ENCODE measurements at regions not wholly inside any gene's neighbourhood (a gene's known extent, or its start where the extent isn't known, plus 50 kb on each side); places are given as distances from the start of the nearest gene placed in this dataset.
A peak's percentile ranks its signal among the peaks of the same experiment; 100 is the strongest.

DNA sequence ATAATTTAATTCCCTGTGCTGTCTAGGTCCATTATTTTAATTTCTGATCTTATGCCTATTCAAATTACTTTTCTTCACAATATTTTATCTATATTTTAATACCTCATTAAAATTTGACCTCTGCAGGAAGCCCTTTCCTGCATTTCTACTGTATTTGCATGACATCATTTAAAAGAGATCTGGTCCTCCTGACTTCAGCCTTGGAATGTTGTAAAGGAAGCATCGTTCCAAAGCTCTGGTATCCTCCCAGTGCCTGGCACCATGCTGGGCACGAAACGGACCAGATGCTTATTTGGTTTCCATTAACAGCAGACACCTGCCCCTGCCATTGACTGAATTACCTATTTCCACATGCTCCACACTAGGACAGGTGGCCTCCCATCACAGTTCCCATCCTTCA is 247.5 kb downstream of the KLF6 start:
- no peak for DNase-seq

DNA sequence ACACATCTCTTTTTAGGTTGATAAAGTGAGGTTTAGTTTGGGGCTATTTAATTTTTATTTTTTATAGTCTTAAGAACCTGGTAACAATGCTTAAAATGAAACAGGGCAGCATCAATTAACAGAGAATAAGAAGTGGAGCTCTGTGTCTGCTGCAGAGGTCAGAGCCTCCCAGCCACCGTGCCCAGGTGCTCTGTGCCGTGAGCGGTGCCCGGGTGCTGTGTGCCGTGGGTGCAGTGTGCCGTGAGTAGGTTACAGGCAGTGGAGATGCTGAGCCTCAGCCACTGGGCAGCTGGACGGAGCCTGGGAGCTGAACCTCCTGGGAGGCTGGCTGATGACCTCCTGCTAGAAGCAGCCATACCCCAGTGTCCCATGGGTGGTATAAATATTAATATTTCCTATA is 250.0 kb downstream of the KLF6 start:
- DNase-seq: no peak

DNA sequence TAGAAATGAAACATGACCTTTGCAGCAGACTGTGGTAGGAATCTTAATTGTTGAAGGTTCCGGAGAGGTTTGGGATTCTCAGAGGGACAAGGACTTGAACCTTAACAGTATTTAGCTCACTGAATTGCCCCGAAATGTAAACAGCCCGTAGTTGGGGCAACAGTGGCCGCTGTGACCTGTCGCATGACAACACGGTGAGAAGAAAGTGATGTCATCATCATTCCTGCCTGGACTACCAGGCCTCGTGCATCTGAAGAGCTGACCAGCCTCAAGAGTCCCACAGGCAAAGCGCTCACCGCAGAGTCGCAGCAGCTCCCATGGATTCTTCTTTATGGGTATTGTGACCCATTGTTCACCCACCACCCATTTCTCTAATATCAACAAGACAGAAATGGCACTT is 250.6 kb downstream of the KLF6 start:
- DNase-seq: no peak

DNA sequence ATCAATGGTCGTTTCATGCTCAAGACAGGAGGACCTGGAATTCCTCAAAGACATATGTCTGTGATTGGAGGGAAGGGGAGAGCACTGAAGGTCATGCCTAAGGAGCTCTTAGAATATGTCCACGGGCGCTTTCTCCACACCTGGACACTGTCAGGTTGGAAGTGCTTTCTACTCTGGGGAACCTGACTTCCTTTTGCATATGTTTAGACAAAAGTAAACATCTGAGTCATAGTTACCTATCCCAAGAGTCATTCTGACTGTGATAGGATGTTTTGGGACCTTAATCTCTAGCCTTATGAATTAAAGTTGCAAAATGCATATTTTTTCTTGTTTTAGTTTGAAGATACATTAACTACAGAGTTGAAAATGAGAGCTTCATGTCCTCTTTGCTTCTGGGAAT is 251.7 kb downstream of the KLF6 start:
- DNase-seq: no peak

DNA sequence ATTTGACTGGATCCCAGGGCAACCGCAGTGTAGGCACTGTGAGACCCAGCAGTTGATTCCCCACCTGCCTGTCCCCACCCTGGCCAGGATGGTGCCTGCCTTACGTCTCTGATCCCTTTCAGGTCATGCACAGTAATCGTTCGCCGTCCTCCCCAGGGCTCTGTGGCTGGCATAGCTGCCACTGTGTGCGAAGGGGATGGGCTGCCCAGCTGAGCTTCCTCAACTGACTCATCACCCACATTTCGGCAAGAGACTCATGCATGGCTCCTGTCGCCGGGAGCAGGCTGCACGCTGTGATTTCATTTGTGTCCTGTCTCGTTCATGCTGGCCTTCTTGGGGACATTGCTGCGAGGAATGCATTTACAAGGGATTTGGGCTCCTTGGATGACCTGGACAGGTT is 252.4 kb downstream of the KLF6 start:
- no peak for DNase-seq

DNA sequence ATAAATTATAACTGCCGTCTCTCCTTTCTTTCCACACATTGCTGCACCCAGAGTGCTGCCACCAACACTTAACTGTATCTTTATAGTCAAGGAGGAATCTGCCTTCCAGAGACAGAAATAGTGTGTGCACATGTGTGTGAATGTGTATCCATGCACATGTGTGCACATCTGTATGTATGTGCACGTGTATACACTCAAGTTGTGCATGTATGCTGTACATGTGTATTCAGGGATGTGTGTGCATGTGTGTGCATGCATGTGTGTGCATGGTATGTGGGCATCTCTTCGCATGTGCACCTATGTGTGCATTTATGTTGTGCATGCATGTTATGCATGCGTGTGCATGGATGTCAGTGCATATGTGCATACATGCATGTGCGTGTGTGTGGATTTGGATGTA is 253.3 kb downstream of the KLF6 start:
- no peak for DNase-seq

DNA sequence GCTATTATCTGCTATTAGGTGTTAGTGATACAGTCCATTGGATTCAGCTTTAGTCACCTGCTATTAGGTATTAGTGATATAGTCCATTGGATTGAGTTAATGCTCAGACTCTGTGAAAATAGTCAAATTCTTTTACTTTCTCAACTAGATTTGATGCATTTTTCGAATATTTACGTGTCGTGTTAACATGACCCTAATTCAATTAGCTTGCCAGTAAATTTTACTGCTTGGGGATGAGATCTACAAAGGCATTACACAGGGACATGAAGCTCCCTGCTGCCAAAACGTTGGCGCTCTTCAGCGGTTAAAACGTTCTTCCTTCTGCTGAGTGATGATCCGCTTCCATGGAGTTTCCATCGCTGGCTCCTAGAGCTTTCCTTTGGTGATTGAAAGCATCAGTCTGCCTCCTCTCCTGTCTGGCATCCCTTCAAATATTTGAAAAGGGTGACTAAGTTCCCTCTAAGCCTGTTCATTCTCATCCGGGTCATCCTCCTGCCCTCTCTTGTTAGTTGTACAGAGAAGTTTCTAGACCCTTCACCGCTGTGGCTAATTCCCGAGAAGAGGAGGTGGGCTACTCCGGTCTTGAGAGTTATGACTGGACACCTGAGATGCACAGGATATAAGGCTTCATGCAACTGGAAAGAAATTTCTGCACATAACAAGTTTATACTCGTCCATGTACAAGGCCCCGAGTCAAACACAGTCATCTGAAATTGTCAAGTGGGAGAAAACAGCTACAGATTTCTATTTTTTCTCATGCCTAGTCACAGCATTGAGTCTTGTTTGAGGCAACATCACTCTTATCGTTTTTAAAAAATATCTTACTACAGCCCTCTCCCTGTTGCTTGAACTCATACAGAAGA is 254.0 kb downstream of the KLF6 start:
- DNase-seq: no peak

DNA sequence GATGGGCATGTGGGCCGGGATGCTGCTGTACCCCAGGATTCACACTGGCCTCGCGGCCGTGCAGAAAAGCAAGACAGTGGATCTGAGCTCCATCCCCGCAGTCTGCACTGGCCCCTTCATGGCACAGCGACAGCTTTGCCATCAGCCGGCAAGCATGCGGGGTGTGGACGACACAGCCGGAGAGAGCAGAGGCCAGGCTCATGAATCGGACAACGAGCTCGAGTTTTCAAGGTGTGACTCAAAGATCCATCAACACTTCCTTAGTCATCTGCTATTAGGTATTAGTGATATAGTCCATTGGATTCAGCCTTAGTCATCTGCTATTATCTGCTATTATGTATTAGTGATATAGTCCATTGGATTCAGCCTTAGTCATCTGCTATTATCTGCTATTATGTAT is 254.7 kb downstream of the KLF6 start:
- DNase-seq: no peak

DNA sequence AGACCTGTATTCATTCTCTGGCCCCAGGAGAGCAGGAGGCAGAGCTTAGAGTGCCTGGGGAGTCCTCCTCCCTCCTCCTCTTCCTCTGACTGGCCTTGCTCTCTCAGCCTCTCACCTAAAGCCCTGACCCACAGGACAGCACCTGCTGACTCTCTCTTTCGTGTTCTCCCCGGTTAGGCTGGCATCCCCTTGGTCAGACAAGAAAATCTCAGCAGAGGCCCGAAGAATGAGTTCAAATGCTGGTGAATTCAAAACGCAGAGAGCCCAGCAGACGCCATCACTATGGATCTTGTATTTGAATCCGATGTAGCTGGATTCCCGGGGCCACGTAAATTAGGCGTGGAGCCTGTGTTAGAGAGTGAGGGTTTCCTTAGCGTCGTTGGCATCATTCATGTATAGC is 255.3 kb downstream of the KLF6 start:
- no peak for DNase-seq

DNA sequence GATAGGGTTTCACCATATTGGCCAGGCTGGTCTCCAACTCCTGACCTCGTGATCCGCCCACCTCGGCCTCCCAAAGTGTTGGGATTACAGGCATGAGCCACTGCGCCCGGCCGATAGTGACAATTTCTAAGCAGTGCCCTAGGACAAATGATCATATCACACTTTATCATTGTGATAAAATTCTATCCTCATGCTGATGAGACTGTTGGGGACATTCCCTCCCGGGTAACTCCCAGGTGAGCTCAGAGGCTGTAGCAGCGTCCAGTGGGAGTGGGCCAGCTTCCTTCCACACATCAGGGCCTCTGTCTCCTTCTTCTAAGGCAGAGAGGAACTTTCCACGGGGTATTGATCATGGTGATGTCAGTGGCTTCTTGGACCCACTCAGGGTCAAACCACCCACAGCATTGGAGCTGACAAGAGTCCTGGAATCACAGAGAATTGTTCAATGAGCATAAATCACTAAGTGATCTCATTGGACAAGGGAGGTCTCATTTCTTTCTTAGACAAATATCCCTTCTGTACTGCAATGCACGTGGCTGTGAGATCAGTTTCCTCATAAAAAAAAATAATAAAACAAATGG is 256.1 kb downstream of the KLF6 start:
- no peak for DNase-seq

DNA sequence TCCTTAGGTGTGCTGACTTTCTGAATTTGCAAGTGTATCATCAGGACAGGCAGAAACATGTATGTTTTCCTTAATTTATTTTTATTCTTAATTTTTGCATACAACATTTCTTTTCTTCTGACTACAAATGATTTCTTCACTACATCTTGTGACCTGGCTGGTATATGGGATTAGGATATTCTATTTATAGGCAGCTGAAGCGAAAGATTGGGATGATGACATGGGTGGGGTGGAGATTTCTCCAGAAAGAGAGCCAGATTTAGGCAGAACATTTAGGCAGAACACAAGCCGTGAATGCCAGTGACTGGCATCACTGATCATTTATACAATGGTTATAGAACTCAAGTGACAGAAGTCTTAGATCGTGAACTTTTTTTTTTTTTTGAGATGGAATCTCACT is 256.7 kb downstream of the KLF6 start:
- no peak for DNase-seq

DNA sequence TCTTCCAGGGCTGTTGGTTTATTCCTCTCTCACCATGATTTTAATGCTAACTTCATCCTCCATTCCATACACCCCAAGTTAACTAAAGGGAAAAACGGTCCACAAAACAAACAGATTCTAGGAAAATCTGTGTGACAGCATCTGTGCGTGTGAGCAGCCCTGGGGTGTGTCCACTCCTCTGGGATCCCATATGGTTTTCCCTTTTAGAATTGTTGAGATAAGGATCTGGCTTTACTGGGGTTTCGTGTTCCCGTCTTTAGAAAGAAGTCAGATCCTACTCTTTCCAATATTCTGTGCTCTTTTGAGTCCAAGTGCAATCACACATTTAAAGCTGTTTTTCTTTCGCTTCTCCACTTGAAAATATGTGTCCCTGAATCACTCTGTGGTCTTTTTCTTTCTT is 257.1 kb downstream of the KLF6 start:
- no peak for DNase-seq

DNA sequence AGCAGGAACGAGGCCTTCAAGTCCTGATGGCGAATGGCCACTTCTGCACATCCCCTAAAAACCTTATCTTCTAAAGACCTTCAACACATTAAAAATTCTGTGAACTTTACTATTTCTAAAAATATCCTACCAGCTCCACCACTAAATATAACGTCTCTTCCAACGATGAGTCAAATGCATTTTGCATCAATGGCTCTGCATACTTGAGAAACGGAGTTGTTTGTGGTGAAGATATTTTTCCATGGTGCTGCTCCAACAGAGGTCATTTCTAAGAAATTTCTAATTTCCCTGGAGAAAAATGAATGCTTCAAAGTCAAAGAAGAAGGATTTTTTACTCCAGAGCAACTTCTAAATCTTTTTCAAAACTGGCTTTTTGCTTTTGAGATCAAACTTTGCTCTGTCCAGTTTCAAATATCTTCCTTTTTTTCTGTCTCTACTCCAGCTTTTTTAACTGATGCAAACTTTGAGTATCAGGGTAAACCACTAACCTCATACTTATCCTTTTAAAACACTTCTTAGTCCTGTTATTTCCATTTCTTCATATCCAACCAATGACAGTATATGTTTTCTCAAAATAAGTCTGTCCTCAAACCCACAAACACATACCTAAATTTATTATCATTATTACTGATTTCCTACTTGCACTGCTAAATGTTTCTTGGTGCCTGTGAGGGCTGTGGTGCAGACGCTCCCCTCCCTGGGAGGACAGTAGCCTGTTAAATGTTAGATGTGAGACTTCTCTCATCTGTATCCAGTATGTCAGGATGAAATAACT is 258.1 kb downstream of the KLF6 start:
- no peak for DNase-seq

DNA sequence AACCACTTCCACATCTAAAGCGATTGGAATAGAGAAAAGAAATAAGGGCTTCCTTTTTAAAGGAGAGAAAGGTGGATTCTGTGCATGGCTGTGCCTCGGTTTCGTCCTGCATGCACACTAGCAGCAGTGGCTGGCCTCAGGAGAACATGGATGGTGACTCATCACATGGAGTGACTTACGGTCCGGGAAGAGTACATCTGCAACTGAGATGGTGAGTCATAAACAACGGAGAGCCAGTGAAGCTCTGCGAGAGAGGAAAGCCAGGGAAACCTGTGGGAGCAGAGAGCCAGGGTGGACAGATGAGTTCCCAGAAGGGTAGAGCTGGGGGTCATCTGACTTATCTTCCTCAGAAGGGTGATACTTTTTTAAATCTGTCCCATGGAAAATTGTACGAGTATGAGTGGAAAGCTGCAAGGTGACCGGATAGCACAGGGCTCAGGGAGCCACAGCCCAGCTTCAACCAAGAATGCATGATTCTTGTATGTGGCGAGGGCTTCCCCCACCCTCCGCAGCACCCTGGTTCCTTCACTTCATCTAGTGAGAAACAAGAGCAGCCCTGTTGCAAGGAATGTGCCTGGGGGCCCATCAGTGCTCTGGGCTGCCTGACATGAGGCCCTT is 259.1 kb downstream of the KLF6 start:
- DNase-seq: no peak

DNA sequence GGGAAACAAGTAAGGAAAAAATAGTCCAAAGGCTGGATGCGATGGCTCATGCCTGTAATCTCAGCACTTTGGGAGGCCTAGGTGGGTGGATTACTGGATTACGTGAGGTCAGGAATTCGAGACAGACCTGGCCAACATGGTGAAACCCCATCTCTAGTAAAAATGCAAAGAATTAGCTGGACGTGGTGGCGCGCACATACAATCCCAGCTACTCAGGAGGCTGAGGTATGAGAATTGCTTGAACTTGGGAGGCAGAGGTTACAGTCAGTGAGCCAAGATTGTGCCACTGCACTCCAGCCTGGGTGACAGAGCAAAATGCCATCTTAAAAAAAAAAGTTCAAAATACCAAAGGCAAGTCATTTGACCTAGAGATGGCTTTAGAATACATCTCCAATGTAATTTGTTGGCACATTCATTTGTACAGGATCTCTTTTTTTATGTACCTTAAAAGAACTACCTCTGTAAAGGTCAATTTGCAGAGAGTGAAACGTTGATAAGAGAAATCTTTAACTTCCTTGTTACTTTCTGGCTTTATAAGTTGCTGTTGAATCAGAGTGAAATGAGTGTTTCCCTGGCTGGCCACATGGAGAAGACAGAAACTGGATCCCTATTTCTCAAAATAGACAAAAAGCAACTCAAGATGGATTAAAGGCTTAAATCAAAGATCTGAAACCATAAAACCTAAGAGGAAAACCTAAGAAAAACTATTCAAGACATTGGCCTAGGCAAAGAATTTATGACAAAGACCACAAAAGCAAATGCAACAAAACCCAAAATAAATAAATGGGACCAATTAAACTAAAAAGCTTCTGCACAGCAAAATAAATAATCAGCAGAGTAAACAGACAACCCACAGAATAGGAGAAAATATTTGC is 260.7 kb downstream of the KLF6 start:
- DNase-seq: no peak

DNA sequence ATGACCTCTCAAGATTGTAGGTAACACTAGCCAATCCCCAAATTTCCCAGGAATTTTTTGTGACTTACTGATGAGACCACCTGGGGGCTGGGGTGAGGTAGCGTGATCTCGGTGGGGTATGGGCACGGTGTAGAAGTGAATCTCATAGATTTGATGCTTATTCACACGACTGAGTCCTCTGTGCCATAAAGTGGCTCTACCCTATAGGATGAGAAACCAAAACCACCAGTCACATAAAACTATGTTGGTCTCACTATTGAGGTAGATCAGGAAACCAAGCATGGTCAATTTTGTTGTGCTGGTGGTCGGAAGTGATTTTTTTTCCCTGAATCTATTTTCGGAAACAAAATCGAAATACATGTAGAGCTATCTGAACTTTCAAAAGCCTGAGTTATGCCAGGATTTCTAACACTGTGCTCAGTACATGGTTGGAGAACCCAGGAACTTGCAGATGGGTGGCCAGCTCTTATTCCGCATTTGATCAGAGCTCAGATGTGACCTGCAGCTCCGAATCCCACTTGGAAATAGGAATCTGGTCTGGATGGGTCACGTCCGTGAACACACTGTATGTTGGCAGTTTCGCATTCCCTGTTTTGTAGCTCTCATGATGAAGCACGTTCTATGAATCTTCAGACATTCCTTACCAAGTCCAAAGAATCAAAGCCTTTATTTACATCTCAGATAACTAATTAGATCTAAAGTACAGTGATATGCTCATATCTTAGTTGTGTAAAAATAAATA is 261.5 kb downstream of the KLF6 start:
- no peak for DNase-seq

DNA sequence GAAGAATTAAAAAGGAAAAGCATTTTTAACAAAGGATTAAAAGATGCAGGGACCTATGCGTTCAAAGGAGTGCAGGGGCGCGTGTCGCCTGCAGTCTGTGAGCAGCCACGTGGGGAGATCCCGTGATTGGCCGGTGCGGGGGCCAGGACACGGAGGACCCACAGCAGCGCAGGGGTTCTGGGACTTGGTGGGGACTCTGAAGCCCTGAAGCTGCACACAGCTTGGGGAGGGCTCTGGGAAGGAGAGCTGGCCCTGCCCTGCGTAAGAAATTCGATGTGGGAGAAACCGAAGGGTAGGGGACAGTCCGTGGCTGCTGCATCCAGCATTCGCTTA is 268.1 kb downstream of the KLF6 start:
- DNase-seq: no peak

DNA sequence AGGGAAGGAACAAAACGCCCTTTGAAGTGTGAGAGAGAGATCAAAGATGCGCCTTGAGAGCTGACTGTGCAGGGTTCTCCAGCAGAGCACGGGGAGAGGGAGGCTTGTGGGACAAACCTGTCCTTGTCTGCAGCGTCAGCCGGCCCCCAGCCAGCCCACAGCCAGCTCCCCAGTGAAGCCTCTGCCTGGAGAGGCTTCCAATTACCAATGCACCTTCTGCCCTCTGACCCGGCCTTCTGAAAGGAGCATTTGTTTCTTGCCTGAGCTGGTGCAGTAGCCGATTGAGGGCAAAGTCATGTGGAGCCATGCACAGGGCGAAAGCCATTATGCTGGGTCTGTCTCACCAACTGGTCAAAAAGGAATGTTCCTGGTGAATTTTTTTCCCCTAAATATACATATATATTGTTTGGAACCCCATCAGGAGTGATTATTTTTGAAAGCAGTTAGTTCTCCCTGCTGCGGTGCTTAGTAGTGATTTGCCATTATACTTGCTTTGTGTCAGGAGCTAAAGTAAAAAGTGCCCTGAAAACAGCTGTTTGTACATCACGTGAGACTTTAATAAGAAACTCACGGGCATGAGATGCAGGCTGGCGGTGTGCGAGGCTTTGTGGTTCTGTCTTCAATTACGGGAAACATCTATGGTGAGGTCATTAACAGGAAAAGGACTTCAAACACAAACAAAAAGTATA is 268.6 kb downstream of the KLF6 start:
- DNase-seq: no peak

DNA sequence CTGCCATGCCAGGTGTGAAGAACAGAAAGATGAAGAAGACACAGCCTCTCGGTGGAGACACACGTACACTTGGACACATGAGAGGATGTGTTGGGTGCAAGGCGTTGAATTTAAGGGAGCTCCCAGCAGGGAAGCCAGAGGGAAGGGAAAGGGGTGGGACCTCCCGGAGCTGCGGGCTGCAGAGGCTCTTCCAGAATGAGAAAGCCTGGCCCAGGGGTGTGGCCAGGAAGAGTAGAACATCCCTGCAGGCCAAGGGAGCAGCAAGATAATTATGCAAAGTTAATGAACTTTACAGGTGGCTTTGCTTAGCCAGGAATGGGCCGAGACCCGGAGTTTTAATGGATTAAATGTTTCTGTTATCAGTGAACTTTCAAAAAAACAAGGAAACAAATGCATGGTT is 270.3 kb downstream of the KLF6 start:
- no peak for DNase-seq

DNA sequence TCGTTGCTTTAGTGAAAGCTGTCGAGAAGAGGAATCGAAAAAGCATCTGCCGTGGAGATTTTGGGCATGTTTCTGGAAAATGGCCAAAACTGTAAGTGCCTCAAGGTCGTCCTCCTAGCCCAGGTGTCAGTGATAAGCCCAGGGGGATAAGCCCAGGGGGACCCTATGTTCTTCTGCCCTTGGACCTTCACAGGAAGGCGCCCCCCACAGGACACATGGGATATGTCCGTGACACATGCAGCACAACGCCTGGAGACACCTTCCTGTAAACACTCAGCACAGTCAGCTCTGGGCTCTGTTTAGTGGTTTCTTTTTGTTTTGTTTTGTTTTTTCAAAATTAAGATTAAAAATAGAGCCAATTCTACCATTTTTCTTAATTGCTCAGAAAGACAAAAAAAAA is 272.7 kb downstream of the KLF6 start:
- DNase-seq: peak; percentile 20

DNA sequence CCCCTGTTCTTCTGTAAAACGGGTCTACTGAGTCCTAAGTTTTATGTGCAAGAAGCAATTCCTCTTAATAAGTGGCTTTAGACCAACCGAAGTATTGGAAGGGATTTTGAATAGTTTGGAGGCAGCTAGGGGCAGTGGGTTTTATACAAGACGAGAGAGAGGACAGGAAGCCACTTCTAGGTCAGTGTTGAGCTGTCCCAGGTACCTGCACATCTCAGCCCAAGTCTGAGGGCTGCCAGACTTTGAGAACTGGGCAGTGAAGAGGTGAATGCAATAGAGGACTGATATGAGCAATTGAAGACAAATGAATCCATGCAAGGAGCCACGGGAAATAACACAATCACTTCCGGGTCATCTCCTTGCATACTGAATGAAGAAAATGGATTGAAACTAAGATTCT is 273.5 kb downstream of the KLF6 start:
- no peak for DNase-seq

Data from RPMI8226 (cell line).